ENCODE measurements at regions not wholly inside any gene's neighbourhood (a gene's known extent, or its start where the extent isn't known, plus 50 kb on each side); places are given as distances from the start of the nearest gene placed in this dataset.

DNA sequence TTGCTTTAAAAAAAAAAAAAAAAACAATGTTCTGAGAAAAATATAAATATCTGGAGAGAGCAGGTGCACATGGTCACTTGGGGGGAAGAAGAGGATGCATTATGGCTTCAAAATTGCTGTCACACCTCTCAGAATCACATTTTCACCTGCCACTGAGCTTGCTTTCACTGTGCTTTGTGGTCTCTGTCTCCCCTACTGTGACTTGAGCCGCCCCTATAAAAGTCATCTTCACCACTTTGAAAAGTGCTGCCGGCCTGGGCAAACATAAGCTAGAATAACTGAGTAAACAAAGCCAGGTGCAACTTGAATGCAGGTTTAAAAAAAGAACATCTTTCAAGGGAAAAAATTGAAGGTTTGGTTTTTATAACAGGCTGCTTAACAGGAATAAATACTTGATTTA lies 368.1 kb upstream of the GRIA1 start:
- TF ChIP-seq CBX5 (IDR thresholded peaks at IDR 0.05; ENCODE audit: low read depth, low read length), result no peak
- TF ChIP-seq, protein P1, sequence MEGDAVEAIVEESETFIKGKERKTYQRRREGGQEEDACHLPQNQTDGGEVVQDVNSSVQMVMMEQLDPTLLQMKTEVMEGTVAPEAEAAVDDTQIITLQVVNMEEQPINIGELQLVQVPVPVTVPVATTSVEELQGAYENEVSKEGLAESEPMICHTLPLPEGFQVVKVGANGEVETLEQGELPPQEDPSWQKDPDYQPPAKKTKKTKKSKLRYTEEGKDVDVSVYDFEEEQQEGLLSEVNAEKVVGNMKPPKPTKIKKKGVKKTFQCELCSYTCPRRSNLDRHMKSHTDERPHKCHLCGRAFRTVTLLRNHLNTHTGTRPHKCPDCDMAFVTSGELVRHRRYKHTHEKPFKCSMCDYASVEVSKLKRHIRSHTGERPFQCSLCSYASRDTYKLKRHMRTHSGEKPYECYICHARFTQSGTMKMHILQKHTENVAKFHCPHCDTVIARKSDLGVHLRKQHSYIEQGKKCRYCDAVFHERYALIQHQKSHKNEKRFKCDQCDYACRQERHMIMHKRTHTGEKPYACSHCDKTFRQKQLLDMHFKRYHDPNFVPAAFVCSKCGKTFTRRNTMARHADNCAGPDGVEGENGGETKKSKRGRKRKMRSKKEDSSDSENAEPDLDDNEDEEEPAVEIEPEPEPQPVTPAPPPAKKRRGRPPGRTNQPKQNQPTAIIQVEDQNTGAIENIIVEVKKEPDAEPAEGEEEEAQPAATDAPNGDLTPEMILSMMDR (IDR thresholded peaks at IDR 0.05; ENCODE audit: control extremely low read depth in 1 of 3, insufficient read depth in 1 of 3, low read depth in 1 of 3, low read length in 3 of 3), result no peak
- no peak for TF ChIP-seq RXRA (IDR thresholded peaks at IDR 0.05; ENCODE audit: insufficient read depth, low read depth, low read length)
- no peak for TF ChIP-seq BRCA1 (IDR thresholded peaks at IDR 0.05; ENCODE audit: low read depth, low read length)
- no peak for TF ChIP-seq SP1 (IDR thresholded peaks at IDR 0.05; ENCODE audit: low read depth, low read length)
- no peak for TF ChIP-seq POLR2AphosphoS5 (IDR thresholded peaks at IDR 0.05; ENCODE audit: low read depth, low read length)
- TF ChIP-seq RAD21 (IDR thresholded peaks at IDR 0.05 in 1 of 2, conservative IDR thresholded peaks at IDR 0.05 in 1 of 2; ENCODE audit: low read depth in 2 of 2, low read length in 2 of 2), result no peak
- no peak for TF ChIP-seq KDM1A (IDR thresholded peaks at IDR 0.05; ENCODE audit: borderline replicate concordance, low read length)
- no peak for TF ChIP-seq POLR2A (IDR thresholded peaks at IDR 0.05; ENCODE audit: control extremely low read depth in 1 of 2, low read depth in 2 of 2, low read length in 2 of 2)
- TF ChIP-seq EZH2 (IDR thresholded peaks at IDR 0.05; ENCODE audit: low read depth, low read length, severe bottlenecking), result no peak
- no peak for TF ChIP-seq EGR1 (IDR thresholded peaks at IDR 0.05; ENCODE audit: borderline replicate concordance, low read depth, low read length)
- TF ChIP-seq PHF8 (conservative IDR thresholded peaks at IDR 0.05; ENCODE audit: low read depth, low read length), result no peak
- TF ChIP-seq USF2 (IDR thresholded peaks at IDR 0.05; ENCODE audit: low read length), result no peak
